Skeletal muscle tissue (tissue), 3 donors: ENCODE measurements at regions not wholly inside any gene's neighbourhood (a gene's known extent, or its start where the extent isn't known, plus 50 kb on each side); places are given as distances from the start of the nearest gene placed in this dataset.
"Not testable (repeated sequence)": the region's sequence is repeated elsewhere in the genome, so short reads cannot be mapped to it uniquely, and the experiment has no call there.

Experiments used
- H3K27ac ChIP-seq: one replicate; pipeline ENCODE4 v1.7.0; 2013; ENCODE audit warnings: mild to moderate bottlenecking, low read depth, low read length, inconsistent platforms
- H3K27me3 ChIP-seq, 3 donors: one replicate each; pipeline ENCODE4 v1.7.0; 2013; ENCODE audit warnings: low read length in 3 of 3; ENCODE audit not compliant: control insufficient read depth in 3 of 3, insufficient read depth in 3 of 3
- H3K36me3 ChIP-seq, 3 donors: one replicate each; pipeline ENCODE4 v1.7.0; 2013; ENCODE audit warnings: low read length in 3 of 3; ENCODE audit not compliant: control insufficient read depth in 3 of 3, insufficient read depth in 3 of 3
- H3K4me1 ChIP-seq, 3 donors: one replicate each; pipeline ENCODE4 v1.7.0; 2013; ENCODE audit warnings: low read length in 3 of 3, mild to moderate bottlenecking in 3 of 3; ENCODE audit not compliant: control insufficient read depth in 3 of 3, insufficient read depth in 3 of 3
- H3K4me3 ChIP-seq, 3 donors: one replicate each; pipeline ENCODE4 v1.7.0; 2013; ENCODE audit warnings: low read length in 3 of 3
- H3K9ac ChIP-seq, 3 donors: one replicate each; pipeline ENCODE4 v1.7.0; 2013; ENCODE audit warnings: low read length in 3 of 3, mild to moderate bottlenecking in 3 of 3, moderate library complexity in 2 of 3, low read depth in 1 of 3
- H3K9me3 ChIP-seq, 3 donors: one replicate each; pipeline ENCODE4 v1.7.0; 2013; ENCODE audit warnings: low read length in 3 of 3; ENCODE audit not compliant: control insufficient read depth in 3 of 3
- donor health status: Osteomylitis.

DNA sequence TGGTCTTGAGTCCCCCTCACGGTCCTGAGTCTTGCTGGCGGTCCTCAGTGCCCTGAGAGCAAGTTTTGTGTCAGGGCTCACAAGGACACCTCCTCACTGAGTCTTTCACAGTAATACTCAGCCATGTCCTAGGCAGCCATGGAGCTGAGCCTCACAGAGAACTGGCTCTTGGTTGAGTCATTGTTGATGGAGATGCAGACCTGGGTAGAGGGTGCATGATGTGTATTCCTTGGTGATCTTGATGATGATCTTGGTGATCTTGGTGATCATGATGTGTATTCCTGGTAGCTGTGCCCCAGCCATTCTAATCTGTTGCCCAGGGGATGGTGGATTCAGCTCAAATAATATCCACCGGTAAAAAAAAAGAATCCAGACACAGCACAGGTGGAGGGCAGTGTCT is 495.4 kb downstream of the TMEM121 start:
- no peak overlapping the region for H3K4me3 ChIP-seq
- H3K4me1 ChIP-seq = no peaks in the 10 kb centered on the region
- H3K9ac ChIP-seq = no peak overlapping the region
- peaks cover 0 to 9% (median 0%) of the 10 kb centered on the region in 3 donors for H3K27me3 ChIP-seq
- no peak overlapping the region for H3K27ac ChIP-seq
- H3K36me3 ChIP-seq = no peaks in the 10 kb centered on the region
- peaks cover 0 to 4% (median 0%) of the 10 kb centered on the region in 3 donors for H3K9me3 ChIP-seq

DNA sequence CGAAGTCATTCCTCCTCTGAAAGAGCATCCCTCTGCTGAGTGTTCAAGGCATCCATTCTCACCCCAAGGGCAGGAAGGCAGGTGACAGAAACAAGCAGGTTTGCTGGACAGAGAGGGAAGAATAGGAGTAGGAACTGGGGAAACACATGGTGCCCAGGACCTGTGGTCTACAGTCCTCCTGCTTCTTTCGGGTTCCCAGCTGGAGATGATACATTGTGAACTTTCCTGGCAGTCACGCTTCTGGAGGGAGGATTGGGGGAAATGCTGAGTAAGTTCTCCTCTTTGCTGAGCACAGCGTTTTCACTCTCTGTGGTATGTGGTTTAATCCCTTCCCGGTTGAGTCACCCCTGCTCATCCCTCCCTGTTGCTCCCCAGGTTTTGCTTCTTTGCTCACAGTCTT is 496.3 kb downstream of the TMEM121 start:
- H3K9ac ChIP-seq, H3K9me3 ChIP-seq, H3K36me3 ChIP-seq, H3K27me3 ChIP-seq, H3K27ac ChIP-seq, H3K4me3 ChIP-seq, H3K4me1 ChIP-seq: not testable (repeated sequence)

DNA sequence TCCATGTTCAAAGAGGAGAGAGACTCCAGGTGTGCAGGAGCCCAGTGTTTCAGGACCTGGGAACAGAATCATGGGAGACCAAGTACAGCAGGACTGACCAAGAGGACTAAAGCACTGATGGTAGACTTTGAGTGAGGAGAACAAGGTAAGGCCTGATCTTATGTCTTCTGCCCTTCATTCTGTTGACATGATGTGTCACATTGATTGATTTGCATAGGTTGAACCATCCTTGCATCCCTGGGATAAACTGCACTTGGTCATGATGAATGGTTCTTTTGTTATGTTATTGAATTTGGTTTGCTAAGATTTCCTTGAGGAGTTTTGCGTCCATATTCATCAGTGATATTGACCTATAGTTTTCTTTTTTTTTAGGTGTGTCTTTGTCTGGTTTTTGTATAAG is 497.0 kb downstream of the TMEM121 start:
- H3K27me3 ChIP-seq = peaks cover 0 to 9% (median 0%) of the 10 kb centered on the region in 3 donors
- no peak overlapping the region for H3K27ac ChIP-seq
- no peaks in the 10 kb centered on the region for H3K4me1 ChIP-seq
- no peak overlapping the region for H3K9ac ChIP-seq
- H3K4me3 ChIP-seq = no peak overlapping the region
- no peaks in the 10 kb centered on the region for H3K36me3 ChIP-seq
- H3K9me3 ChIP-seq = peaks cover 0 to 4% (median 0%) of the 10 kb centered on the region in 3 donors

DNA sequence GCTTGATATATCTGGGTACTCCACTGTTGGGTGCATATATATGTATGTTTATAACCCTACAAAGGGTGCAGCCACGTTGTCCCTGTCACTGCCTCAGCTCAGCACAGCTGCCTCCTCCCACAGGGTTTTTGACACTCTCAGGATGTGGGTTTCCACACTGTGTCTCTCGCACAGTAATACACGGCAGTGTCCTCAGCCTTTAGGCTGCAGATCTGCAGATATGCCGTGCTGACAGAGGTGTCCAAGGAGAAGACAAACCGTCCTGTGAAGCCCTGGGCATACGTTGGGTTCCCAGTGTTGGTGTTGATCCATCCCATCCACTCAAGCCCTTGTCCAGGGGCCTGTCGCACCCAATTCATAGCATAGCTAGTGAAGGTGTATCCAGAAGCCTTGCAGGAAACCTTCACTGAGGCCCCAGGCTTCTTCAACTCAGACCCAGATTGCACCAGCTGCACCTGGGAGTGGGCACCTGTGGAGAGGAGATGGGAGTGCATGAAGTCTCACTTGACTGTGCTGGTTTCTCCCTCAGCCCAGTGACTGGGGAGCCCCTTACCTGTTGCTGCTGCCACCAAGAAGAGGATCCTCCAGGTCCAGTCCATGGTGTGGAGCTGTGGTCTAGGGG is 498.7 kb downstream of the TMEM121 start:
- Histone ChIP-seq H3K27me3 (peaks cover 0 to 9% (median 0%) of the 10 kb centered on the region in 3 donors), H3K36me3 (no peaks in the 10 kb centered on the region), H3K9me3 (peaks cover 0 to 4% (median 0%) of the 10 kb centered on the region in 3 donors), H3K4me3 (no peak overlapping the region), H3K4me1 (no peaks in the 10 kb centered on the region), H3K27ac (no peak overlapping the region), H3K9ac (no peak overlapping the region)

DNA sequence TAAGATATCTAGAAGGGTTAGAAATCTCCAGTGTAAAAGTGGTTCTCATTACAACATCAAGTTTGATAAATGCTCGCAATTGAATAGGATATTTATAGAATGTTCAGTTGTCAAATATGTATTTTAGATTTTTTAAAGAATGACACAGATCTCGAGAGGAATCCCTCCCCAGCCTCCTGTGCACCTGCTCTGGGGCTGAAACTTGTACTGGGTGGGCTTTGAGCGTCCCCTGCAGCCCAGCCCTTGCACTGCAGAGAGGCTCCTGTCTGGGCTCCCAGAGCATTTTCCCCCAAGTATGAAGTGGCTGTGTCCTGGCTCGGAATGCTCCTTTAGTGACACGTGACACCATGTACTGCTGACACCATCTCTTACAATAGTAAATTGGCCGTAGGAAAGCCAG is 499.6 kb downstream of the TMEM121 start:
- Histone ChIP-seq H3K9me3 (peaks cover 0 to 4% (median 0%) of the 10 kb centered on the region in 3 donors), H3K36me3 (no peaks in the 10 kb centered on the region), H3K27ac (no peak overlapping the region), H3K9ac (no peak overlapping the region), H3K27me3 (peaks cover 0 to 9% (median 3%) of the 10 kb centered on the region in 3 donors), H3K4me3 (no peak overlapping the region), H3K4me1 (no peaks in the 10 kb centered on the region)

DNA sequence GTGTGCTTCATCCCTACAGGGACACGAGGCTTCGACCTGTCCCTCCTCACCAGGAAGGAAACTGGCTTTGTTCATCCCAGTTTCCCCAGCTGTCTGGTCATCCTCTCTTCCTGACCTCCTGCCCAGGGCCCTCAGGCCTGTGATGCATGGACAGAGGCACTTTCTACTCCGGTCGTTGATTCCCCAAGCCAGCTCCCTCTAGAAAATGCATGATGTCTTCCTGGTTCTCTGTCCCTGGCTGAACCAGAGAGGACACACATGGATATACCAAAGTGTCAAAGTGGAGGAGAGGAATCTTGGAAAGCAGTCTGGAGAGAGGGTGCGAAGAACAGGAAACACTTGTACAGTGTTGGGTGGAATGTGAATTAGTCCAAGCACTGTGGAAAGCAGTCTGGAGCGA is 501.4 kb downstream of the TMEM121 start:
- H3K4me3 ChIP-seq, H3K9me3 ChIP-seq, H3K27ac ChIP-seq, H3K36me3 ChIP-seq, H3K4me1 ChIP-seq, H3K9ac ChIP-seq, H3K27me3 ChIP-seq: not testable (repeated sequence)

DNA sequence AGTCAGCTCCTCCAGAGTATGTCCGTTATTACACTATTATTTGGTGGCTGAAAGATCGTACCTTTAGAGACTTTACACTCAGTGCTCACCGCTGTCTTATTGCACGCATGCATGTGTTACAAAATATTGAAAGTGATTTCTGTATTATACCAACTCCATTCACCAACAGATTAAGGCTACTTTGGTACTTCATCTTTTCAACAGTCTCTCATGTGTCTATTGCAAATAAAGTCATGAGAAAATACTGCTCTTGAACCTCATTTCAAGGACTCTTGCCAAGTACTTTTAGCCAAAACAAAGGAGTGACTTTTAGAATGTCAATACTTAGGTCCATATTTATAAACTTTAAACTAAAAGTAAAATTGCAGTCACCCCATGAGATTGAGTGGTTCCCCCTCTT is 503.6 kb downstream of the TMEM121 start:
- Histone ChIP-seq H3K27me3 (peaks cover 0 to 7% (median 3%) of the 10 kb centered on the region in 3 donors), H3K36me3 (no peaks in the 10 kb centered on the region), H3K27ac (no peak overlapping the region)

DNA sequence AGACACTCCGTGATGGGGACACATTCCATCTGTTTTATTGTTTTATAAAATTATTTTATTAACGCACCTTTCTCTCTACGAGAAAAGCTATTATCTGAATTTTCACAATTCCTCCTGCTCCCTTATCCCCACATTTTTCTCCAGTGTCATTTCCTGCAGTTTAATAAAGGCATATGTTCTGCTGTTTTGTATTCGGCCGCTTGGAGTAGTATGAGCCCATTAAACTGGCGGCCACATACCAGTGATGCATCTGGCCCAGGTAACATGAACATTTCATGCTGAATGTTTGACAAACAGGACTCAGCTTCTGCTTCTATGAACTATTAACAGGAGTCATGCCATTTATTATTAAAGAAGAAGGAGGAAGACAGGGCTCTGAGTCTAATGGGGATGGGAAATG is 511.0 kb downstream of the TMEM121 start:
- H3K36me3 ChIP-seq = no peaks in the 10 kb centered on the region
- H3K4me3 ChIP-seq = no peak overlapping the region
- no peak overlapping the region for H3K27ac ChIP-seq
- H3K4me1 ChIP-seq = no peaks in the 10 kb centered on the region
- peaks cover 4 to 7% (median 7%) of the 10 kb centered on the region in 3 donors for H3K27me3 ChIP-seq
- H3K9me3 ChIP-seq = no peaks in the 10 kb centered on the region
- no peak overlapping the region for H3K9ac ChIP-seq

More for the DNA sequence above, 503.6 kb downstream of the TMEM121 start:
- no peaks in the 10 kb centered on the region for H3K4me1 ChIP-seq
- H3K9me3 ChIP-seq = no peaks in the 10 kb centered on the region
- H3K9ac ChIP-seq = no peak overlapping the region
- H3K4me3 ChIP-seq = no peak overlapping the region

DNA sequence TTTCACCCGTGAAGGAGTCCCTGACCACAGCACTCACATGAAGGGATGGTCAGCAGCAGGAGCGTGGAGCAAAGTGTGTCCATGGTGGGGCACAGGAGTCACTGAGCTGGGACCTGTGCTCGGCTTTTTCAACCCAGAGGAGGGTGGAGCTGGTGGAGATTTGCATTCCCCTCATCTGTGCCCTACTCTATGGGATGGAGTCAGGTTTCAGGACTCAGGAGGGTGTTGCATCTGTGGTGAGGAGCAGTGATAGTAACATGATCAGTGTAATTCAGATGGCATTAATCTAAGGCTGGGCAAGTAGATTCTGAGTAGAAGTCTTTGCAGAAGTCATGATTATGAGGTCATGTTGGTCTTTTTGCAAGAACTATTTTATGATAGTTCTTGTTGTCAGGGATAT is 511.9 kb downstream of the TMEM121 start:
- Histone ChIP-seq H3K4me3 (no peak overlapping the region), H3K27ac (no peak overlapping the region), H3K9me3 (no peaks in the 10 kb centered on the region), H3K36me3 (no peaks in the 10 kb centered on the region), H3K9ac (no peak overlapping the region), H3K27me3 (peaks cover 4 to 7% (median 7%) of the 10 kb centered on the region in 3 donors), H3K4me1 (no peaks in the 10 kb centered on the region)

DNA sequence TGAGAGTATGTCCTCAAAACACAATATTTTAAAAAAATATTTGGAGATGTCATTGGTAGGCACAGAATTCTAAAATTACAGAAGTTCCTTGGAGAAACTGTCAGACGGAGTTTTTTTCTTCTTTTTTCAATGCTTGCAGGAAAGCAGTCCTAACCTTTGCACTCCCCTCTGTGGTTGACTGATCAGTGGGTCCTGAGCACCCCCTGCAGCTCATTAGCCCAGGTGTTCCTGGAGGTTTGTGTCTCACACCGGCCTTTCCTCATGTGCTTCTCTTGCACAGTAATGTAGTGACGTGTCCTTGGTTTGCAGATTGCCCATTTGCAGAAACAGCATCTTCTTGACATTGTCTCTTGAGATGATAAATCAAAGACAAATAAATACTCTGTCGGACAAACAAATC is 513.0 kb downstream of the TMEM121 start:
- Histone ChIP-seq H3K4me3 (no peak overlapping the region), H3K4me1 (no peaks in the 10 kb centered on the region), H3K9me3 (no peaks in the 10 kb centered on the region), H3K9ac (no peak overlapping the region), H3K36me3 (no peaks in the 10 kb centered on the region), H3K27me3 (peaks cover 4 to 7% (median 7%) of the 10 kb centered on the region in 3 donors), H3K27ac (no peak overlapping the region)
